ENCODE measurements at regions not wholly inside any gene's neighbourhood (a gene's known extent, or its start where the extent isn't known, plus 50 kb on each side); places are given as distances from the start of the nearest gene placed in this dataset.

GRCh38 chr3:157705258-157705657, 202.0 kb upstream of the VEPH1 start:
- Histone ChIP-seq H3K27ac (replicated peaks) (no peak overlapping the region), H3K4me3 (replicated peaks; ENCODE audit: insufficient read depth, low read length) (no peak overlapping the region), H3K27me3 (ENCODE audit: insufficient read depth, poor library complexity, severe bottlenecking) (no peaks in the 10 kb centered on the region)
- no peak for TF ChIP-seq SPI1 (IDR thresholded peaks at IDR 0.05; ENCODE audit: borderline replicate concordance, low read depth)
- DNase-seq (ENCODE audit: low read depth in 1 of 2, low spot score in 1 of 2): no peak

- TF ChIP-seq GABPA (IDR thresholded peaks at IDR 0.05; ENCODE audit: low read depth) (no peak), POLR2AphosphoS5 (IDR thresholded peaks at IDR 0.05; ENCODE audit: low read depth) (no peak), CTCF (IDR thresholded peaks at IDR 0.05; ENCODE audit: insufficient read depth, low read length) (no peak), REST (IDR thresholded peaks at IDR 0.05; ENCODE audit: insufficient replicate concordance, low read depth) (no peak), SPI1 (IDR thresholded peaks at IDR 0.05; ENCODE audit: borderline replicate concordance, low read depth) (no peak)
- Histone ChIP-seq H3K27ac (replicated peaks) (no peak overlapping the region), H3K4me3 (replicated peaks; ENCODE audit: insufficient read depth, low read length) (no peak overlapping the region), H3K27me3 (ENCODE audit: insufficient read depth, poor library complexity, severe bottlenecking) (no peaks in the 10 kb centered on the region)
- DNase-seq (ENCODE audit: low read depth in 1 of 2, low spot score in 1 of 2): no peak
Observed at GRCh38 chr3:157700405-157700804, 197.2 kb upstream of the VEPH1 start.

GRCh38 chr3:157695586-157695985, 192.4 kb upstream of the VEPH1 start:
- no peak overlapping the region for H3K27ac ChIP-seq (replicated peaks)
- no peak overlapping the region for H3K4me3 ChIP-seq (replicated peaks; ENCODE audit: insufficient read depth, low read length)
- no peak for TF ChIP-seq REST (IDR thresholded peaks at IDR 0.05; ENCODE audit: insufficient replicate concordance, low read depth)
- no peak for TF ChIP-seq SPI1 (IDR thresholded peaks at IDR 0.05; ENCODE audit: borderline replicate concordance, low read depth)
- no peak for TF ChIP-seq GABPA (IDR thresholded peaks at IDR 0.05; ENCODE audit: low read depth)
- no peak for TF ChIP-seq POLR2AphosphoS5 (IDR thresholded peaks at IDR 0.05; ENCODE audit: low read depth)
- no peak for TF ChIP-seq CTCF (IDR thresholded peaks at IDR 0.05; ENCODE audit: insufficient read depth, low read length)
- DNase-seq (ENCODE audit: low read depth in 1 of 2, low spot score in 1 of 2): no peak
- H3K27me3 ChIP-seq (ENCODE audit: insufficient read depth, poor library complexity, severe bottlenecking): no peaks in the 10 kb centered on the region

GRCh38 chr3:157695103-157695502, 191.9 kb upstream of the VEPH1 start:
- no peak for DNase-seq (ENCODE audit: low read depth in 1 of 2, low spot score in 1 of 2)
- no peak overlapping the region for H3K4me3 ChIP-seq (replicated peaks; ENCODE audit: insufficient read depth, low read length)
- no peak for TF ChIP-seq REST (IDR thresholded peaks at IDR 0.05; ENCODE audit: insufficient replicate concordance, low read depth)

More at GRCh38 chr3:157695103-157695502, 191.9 kb upstream of the VEPH1 start:
- no peak overlapping the region for H3K27ac ChIP-seq (replicated peaks)
- no peaks in the 10 kb centered on the region for H3K27me3 ChIP-seq (ENCODE audit: insufficient read depth, poor library complexity, severe bottlenecking)

All from HL-60 (cell line).